Right renal cortex interstitium (tissue), 3 donors: ENCODE measurements at regions not wholly inside any gene's neighbourhood (a gene's known extent, or its start where the extent isn't known, plus 50 kb on each side); places are given as distances from the start of the nearest gene placed in this dataset.

Source experiments
- DNase-seq, 3 donors: peaks; one replicate each; pipeline ENCODE4 v3.0.0-alpha.2; 2013; ENCODE audit warnings: low read depth in 3 of 3, low spot score in 2 of 3

- DNase-seq, result no peak
Observed at GRCh38 chr4:170657761-170658160, 568.0 kb upstream of the AADAT start.

GRCh38 chr4:170656506-170656905, 566.8 kb upstream of the AADAT start:
- DNase-seq, result no peak

- no peak for DNase-seq
Observed at GRCh38 chr4:170652571-170652970, 562.8 kb upstream of the AADAT start.

GRCh38 chr4:170651786-170652185, 562.0 kb upstream of the AADAT start:
- DNase-seq, result no peak

DNA sequence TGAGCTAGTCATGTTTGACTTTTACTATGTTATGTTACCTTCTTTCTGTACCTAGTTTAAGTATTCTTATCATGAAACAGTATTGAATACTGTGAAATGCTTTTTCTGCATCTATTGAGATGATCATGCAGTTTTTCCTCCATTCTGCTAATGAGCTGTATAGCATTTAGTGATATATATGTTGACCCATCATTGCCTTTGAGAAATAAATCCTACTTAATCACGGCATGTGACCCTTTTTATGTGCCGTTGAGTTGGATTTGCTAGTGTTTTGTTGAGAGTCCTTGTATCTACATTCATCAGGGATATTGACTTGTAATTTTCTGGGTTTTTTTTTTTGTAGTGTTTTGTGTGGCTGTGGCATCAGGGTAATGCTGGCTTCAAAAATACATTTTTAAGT, 537.7 kb upstream of the AADAT start:
- DNase-seq, result no peak

GRCh38 chr4:170623899-170624298, 534.1 kb upstream of the AADAT start:
- DNase-seq, result no peak

DNA sequence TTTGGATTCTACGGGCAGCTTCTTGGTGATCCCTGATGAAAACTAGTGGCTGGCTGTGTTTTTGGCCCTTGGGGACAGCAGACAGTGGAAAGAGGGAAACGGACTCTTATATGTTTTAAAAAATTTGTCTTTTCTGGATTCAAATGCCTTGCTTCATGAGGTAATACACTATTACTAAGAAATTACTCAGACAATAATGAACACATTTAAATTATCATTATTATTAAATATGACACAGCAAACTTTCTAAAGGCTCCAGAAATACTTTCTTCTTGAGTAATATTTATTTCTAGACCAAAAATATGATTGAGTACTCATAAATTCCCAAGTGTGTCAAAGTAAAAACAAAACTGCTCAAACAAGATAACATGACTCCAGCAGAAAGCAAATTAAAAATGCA, 520.7 kb upstream of the AADAT start:
- no peak for DNase-seq

DNA sequence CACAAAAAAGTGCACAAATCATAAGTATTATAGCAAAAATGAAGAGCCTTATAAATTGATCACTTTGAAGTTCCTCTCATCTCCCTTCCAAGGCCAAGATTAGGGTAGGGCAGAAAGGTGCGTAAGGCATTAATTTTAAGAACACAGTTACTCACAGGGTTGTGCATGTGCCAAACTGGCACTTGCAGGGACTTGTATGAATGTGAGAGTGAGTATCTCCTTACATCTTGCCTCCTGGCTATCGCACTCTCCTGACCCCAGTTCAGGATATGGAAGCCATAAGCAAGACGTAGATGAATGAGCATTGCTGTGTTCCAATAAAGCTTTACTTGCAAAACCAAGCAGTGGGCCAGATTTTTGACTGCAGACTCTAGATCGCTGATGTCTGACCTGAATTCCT, 510.1 kb upstream of the AADAT start:
- DNase-seq, result no peak

DNA sequence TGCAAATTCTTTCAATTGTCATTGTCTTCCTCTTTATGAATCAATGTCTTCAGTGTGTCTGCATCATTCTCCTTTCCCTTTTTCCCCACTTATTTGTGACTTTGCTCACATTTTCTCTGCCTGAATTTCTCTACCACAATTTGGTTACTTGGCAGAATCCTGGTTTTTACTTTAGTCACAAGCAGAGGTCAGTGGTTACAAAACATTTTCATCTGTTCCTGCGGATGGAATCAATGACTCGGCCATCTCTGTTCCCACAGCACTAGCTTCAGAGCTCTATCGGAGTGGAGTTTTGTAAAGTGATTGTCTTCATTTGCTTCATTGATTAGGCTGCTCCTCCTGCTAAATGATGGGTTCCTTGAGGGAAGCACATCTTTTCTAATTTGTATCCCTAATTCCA, 501.3 kb upstream of the AADAT start:
- no peak for DNase-seq

- peak in 1 of 3 donors; percentile 2 for DNase-seq
Observed at GRCh38 chr4:170589597-170590191, 499.9 kb upstream of the AADAT start.

DNA sequence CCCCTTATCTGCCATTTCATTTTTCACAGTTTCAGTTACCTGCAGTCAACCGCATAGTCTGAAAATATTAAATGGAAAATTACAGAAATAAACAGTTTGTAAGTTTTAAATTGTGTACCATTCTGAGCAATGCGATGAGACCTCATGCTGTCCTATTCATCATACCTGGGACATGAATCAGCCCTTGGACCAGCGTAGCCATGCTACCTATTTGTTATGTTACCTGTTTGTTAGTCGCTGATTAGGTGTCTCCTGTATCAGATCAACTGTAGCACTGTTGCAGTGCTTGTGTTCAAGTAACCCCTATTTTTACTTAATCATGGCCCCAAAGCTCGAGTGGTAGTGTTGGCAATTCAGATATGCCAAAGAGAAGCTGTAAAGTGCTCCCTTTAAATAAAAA, 492.2 kb upstream of the AADAT start:
- DNase-seq, result no peak

DNA sequence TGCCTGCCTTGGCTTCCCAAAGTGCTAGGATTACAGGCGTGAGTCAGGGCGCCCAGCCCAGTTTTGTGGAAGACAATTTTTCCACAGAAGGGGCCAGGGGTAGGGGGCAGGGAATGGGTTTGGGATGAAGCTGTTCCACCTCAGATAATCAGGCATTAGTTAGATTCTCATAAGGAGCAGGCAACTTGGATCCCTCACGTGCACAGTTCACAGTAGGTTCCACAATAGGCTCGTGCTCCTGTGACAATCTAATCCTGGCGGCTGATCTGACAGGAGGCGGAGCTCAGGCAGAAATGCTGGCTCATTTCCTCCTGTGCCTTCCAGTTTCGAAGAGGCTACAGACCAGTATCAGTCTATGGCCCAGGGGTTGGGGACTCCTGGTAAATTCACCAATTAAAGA, 491.6 kb upstream of the AADAT start:
- no peak for DNase-seq

DNA sequence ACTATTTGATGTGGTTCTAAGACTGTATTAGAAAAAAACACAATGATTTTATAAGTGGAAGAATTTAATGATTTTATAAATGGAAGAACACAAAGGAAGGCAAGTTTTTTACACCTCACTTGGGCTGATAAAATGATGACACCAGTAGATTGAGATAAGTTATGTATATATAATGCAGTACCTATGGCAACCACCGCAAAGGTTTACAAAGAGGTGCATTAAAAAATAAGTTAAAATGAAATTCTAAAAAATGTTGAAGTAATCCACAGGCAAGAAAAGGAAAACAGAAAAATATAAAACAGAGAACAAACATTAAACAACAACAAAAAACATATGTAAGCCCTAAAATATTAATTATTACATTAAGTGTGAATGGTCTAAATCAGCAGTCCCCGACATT, 490.9 kb upstream of the AADAT start:
- DNase-seq, result no peak

DNA sequence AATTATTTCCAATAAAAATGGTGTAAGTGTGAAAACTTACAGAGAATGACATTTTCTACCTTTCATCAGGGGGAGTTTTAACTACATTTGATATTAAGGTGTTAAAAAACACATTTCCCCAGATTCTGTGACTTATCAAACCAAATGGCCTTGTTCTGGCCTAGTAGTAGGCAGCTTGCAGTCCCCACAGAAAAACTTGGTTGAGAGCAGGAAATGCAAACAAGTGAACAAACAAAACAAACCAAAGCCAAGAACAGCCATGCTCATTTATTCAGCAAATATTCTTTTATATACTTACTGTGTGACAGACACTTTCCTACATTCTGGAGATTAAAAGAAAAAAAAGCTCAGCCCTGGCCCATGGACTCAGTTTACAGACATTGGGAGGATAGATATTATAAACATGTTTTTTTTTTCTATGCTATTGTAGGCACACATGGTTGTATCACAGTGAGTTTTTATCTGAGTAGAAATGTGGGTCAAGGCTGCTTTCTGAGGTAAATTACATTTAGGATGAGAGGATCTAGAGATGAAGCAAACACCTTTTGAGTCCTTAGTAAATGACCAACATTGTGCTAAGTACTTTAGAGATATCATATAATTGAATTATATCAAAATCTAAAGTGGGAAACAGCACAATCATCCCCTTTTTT, 449.2 kb upstream of the AADAT start:
- no peak for DNase-seq

- DNase-seq, result no peak
Observed at GRCh38 chr4:170529748-170530722, 440.3 kb upstream of the AADAT start.

DNA sequence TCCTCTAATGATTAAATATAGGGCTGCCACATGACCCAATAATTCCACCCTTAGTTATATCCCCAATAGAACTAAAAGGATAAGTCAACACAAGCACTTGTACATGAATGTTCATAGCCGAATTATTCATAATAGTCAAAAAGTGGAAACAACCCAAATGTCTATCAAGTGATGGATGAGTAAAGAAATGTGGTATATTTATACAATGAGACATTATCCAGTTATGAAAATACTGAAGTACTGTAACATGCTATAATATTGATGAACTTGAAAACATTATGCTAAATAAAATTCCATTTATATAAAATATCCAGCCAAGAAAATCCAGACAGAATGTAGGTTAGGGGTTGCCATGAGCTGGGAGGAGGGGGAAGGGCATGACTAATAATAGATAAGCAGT, 436.7 kb upstream of the AADAT start:
- no peak for DNase-seq

DNA sequence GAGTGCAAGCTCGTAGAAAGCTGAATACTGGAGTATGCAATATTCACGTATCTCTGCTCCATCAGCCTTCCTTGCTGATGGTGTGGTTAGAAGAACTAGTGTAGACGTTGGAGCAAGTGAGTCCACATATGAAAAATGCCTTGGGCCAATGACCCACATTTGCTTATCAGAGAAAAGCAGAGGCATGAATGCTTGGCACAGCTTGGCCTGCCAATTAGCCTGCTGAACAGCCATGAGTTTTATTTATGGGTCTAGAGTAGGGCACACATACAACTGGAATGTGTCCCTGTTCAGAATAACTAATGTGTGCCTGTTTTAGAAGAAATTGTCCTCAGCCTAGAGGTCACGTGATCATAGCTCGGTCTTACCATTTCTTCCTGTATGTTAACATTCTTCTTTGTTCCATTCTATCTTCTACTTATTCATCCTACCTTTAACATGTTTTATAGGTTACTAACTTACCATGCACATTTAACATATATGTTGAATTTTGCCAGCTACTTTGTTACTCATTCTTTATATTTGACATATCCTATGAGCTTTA, 432.7 kb upstream of the AADAT start:
- DNase-seq, result no peak

DNA sequence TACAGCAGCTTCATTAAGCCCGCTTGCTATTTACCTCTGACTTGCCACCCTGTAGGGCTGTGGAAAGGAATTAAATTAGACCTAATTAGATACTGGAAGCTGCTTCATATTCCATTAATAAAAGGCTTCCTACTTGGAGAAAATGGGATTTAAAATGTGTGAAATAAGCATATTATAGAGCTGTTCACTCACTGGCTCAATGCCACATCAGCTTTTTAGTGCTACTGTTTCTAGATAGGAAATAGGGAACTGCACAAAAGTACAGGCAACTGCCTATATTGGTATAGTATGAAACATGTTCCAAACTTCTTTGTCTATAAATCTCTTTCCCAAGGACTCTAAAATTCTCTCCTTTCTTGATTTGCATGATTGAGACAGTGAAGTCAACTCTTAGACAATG, 407.9 kb upstream of the AADAT start:
- DNase-seq, result peak in 1 of 3 donors; percentile 7

DNA sequence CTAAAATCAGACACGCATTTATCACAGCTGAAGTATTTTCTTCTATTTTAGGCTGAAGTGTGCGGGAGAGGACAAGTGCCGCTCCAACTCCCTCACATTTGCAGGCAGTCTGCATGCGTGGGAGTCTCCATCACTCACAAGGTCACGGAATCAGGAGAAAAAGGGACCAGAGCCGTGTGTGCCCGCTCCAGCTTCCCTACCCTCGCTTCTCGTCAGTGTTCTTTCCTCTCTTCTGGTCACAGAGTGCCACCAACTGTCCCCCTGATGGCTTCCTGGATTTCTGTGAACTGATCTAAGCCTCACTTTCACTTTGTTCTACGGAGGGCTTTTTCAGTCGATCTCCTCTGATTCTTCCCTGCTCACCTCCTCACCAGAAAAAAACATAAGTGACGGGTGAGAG, 407.4 kb upstream of the AADAT start:
- DNase-seq, result peak; percentile 14 to 30 (median 27)

DNA sequence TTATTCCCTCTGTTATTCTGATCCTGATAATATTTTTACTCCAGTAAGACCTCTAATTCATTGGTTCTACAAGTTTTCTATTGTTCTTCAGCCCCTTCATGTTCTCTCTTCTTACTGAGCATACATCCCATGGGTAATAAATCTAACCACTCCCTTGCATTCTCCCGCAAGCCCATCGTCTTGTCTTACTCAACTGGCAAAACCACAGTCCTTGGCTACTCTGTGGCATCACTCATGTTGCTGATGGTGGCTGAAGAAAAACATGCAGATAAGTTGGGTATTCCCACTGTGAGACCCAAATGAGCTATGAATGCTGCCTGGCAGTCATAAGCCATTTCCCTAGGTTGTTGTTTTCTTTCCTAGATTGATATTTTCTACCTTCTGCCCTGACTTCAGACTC, 402.2 kb upstream of the AADAT start:
- DNase-seq, result no peak

GRCh38 chr4:170476351-170476750, 386.6 kb upstream of the AADAT start:
- DNase-seq, result no peak
